ENCODE measurements at regions not wholly inside any gene's neighbourhood (a gene's known extent, or its start where the extent isn't known, plus 50 kb on each side); places are given as distances from the start of the nearest gene placed in this dataset.
"Not testable (repeated sequence)": the region's sequence is repeated elsewhere in the genome, so short reads cannot be mapped to it uniquely, and the experiment has no call there.

GRCh38 chr3:177800561-177800960 is 603.3 kb upstream of the TBL1XR1 start:
- TF ChIP-seq, protein P1, sequence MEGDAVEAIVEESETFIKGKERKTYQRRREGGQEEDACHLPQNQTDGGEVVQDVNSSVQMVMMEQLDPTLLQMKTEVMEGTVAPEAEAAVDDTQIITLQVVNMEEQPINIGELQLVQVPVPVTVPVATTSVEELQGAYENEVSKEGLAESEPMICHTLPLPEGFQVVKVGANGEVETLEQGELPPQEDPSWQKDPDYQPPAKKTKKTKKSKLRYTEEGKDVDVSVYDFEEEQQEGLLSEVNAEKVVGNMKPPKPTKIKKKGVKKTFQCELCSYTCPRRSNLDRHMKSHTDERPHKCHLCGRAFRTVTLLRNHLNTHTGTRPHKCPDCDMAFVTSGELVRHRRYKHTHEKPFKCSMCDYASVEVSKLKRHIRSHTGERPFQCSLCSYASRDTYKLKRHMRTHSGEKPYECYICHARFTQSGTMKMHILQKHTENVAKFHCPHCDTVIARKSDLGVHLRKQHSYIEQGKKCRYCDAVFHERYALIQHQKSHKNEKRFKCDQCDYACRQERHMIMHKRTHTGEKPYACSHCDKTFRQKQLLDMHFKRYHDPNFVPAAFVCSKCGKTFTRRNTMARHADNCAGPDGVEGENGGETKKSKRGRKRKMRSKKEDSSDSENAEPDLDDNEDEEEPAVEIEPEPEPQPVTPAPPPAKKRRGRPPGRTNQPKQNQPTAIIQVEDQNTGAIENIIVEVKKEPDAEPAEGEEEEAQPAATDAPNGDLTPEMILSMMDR (IDR thresholded peaks at IDR 0.05; ENCODE audit: low read depth, low read length), result no peak
- no peak overlapping the region for H3K4me3 ChIP-seq (ENCODE audit: low read depth, low read length)

- H3K4me3 ChIP-seq (ENCODE audit: low read depth, low read length), result no peak overlapping the region
- TF ChIP-seq, protein P1 (IDR thresholded peaks at IDR 0.05; ENCODE audit: low read depth, low read length), result no peak
These were observed 605.0 kb upstream of the TBL1XR1 start for GRCh38 chr3:177802151-177802900.

DNA sequence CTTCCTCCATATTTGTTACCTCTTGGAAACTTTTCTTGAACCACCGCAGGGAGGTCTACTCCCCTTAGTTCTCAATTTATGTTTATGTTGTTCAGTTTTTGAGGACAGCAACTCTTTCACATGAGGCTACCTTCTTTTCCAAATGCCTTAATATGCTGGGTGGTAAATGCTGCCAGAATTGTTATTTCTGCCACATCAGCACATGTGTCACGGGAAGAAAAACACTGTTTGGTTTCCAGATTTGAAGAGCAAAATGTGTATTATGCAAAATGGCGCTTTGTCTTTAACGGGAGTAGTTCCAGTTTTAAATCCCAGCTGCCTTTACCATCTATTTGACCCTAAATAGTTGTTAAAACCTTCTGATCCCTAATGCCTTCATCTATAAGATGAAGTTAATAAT is 606.2 kb upstream of the TBL1XR1 start:
- no peak overlapping the region for H3K4me3 ChIP-seq (ENCODE audit: low read depth, low read length)
- TF ChIP-seq, protein P1 (IDR thresholded peaks at IDR 0.05; ENCODE audit: low read depth, low read length), result no peak

GRCh38 chr3:177804032-177804431 is 606.8 kb upstream of the TBL1XR1 start:
- TF ChIP-seq, protein P1 (IDR thresholded peaks at IDR 0.05; ENCODE audit: low read depth, low read length), result no peak
- no peak overlapping the region for H3K4me3 ChIP-seq (ENCODE audit: low read depth, low read length)

- TF ChIP-seq, protein P1 (IDR thresholded peaks at IDR 0.05; ENCODE audit: low read depth, low read length), result no peak
These were observed 607.4 kb upstream of the TBL1XR1 start for GRCh38 chr3:177804646-177805045.

GRCh38 chr3:177807150-177807875 is 610.0 kb upstream of the TBL1XR1 start:
- H3K4me3 ChIP-seq (ENCODE audit: low read depth, low read length), result no peak overlapping the region
- TF ChIP-seq, protein P1 (IDR thresholded peaks at IDR 0.05; ENCODE audit: low read depth, low read length), result no peak

More at GRCh38 chr3:177804646-177805045, 607.4 kb upstream of the TBL1XR1 start:
- H3K4me3 ChIP-seq (ENCODE audit: low read depth, low read length), result no peak overlapping the region

GRCh38 chr3:177808928-177809478 is 611.7 kb upstream of the TBL1XR1 start:
- H3K4me3 ChIP-seq (ENCODE audit: low read depth, low read length), result not testable (repeated sequence)

Measured in WI38 (cell line).